GM19397 (cell line): ENCODE measurements at regions not wholly inside any gene's neighbourhood (a gene's known extent, or its start where the extent isn't known, plus 50 kb on each side); places are given as distances from the start of the nearest gene placed in this dataset.

Experiments used
- ATAC-seq: cut with Tn5 transposase; IDR thresholded peaks from one replicate; pipeline ENCODE4 v1.9.1; 2021; ENCODE audit warnings: mild to moderate bottlenecking, moderate library complexity; ENCODE audit not compliant: unreplicated experiment

DNA sequence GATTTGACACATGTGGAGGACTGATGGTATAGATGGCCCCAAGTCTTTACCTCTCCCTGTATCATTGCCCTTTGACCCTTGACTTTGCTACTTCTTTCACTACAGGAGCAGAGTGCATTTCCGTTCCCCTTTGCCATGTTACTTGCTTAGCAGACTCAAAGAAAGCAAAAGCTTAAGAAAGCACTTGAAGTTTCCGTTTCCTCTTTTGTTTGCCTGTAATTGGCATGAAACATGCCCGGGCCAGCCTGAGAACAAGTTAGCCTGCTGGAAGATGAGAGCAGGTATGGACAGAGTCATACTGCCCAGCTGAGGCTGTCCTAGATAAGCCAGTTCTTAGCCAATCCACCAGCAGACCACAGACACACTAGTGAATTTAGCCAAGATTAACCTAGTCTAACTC, 206.0 kb downstream of the BCOR start:
- no peak for ATAC-seq

DNA sequence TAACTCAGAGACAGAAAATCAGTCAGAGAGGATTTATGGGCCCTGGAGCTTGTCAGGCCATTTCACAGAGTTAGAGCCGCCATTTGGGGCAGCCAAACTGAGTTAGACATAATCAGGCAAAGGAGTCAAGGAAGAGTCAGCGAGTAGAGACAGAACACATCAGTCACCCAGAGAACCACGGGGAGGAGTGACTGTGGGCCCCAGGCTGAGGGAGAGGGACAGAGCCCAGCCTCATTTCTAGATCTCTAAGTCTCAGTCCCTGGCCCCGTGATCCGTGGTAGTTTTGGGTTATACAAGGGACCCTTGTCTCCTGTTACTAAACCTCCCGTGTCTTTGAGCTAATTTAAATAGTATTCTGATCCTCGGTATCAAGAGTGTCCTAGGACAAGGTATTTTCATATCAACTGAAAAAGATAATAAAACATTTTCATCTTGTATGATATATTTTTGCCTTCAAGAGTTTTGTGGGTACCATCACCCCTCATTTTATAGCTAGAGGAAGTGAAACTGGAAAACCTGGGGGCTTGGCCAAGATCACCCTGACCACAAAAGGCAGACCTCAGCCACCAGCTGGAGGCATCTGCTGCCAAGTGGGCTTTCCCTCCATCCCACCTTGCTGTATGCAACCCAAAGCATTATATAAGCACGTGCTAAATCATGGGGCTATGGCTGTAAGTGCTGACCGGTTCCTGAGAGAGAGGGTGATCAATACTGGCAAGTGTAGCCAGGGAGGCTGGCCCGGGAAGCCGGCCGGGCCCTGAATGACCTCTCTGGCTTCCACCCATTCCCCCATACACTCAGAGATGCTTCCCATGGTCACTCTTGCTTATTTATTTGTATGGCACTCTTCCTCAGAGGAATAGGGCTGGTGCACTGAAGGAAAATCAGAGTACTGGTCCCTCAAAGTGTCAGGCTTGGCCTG, 204.1 kb downstream of the BCOR start:
- ATAC-seq = no peak

DNA sequence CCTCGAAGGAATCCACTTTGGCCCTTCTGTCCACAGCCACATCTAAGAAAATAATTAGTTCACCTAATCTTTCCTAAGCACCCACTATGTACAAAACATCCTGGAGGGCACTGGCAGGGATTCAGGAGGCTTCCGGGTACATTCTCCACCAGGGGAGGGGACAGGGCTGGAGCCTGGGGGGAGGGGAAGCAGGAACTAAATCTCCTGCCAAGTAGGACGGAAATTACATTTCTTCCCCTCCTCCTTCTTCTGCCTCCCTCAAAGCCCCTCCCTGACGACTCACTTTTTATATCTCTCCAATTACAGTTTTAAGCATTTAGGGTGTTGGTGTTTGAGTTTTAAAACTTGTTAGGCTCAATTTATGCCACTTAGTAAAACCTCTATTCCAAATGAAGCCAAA, 203.1 kb downstream of the BCOR start:
- no peak for ATAC-seq

DNA sequence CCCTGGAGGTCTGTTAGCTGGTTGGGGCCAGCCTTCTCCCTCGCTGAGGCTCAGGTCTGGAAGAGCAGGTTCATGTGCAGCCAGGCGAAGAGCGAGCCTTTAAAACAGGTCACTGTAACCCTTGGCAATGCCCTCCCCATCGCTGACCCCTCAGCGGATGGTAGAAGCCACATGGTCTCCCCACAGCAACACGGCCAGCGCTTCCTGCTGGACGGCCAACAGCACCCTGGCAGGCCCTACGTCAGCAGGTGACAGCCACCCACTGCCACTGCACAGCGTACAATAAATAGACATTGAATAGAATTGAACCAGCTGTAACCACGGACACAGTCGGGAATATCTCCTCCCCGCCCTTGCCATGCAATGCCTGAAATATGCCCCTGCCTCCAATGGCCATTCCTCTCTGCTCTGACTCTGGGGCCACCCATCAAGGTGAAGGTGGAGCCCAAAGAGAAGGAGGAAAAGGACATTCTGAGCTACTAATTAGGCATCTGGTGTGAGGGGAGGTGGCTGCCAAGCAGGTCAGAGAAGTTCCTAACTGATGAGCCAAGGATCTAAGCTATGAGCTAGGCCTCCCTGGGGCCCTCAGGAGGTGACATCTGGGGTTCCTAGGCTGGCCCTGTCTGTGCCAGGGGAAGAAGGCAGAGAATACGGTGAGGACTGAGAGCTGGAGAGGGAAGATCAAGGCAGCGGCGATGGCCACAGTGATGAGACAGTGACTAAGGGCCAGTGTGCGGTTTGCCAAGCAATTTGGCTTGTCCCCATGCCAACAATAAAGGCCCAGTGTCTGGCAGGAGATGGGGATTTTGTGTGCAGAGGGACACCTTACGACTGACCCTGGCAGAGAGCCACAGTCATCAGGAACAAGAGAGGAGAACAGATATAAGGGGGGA, 202.3 kb downstream of the BCOR start:
- no peak for ATAC-seq

DNA sequence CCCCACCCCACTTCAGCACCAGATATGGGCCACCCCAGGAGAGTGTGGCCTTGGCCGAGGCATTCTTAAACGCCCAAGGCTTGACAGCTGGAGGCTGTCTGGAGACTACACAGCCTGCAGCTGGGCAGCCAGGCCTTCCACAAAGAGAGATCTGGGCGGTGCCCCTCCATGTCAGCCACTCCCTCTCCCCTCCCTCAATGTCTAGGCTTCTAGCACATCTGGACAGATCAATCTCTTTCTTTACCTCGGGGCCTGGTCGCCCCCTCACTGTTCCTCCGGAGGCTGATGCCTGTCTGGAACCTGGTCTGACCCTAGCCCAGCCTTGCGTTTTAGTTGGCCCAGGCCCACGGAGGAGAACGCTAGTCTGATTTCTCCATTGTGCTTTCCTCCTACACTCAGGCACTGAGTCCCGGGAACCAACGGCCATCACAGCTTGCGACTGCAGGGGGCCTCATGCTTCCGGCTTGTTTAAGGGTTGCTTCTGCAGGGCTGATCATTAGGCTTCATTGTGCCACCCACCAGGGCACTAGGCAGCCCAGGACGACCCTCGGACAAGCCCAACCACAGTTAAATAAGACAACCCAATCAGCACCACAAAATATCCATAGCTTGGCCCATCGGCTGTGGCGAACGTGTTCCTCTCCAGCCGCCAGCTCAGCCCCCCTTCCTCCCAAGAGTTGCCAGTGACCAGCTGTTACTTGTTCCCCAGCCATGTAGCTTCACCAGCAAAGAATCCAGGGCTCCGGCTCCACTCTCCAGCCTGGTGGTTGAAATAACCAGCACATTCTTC, 200.6 kb downstream of the BCOR start:
- no peak for ATAC-seq

DNA sequence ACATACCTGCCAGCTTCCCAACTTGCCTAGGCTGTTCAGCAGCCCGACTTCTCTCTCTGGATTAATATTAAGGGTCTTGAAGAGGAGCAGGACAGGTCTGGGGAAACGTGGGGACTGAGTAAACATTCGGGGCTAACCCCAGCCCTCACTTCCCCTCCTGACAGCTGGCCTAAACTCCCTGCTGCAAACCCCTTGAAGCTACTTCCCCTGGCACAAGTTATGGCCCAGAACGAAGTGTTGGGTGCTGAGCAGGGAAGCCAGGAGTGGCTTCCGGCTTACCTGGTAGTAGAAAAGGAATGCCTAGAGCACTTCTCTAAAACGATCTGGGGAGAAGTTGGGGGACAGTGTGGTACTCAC, 200.0 kb downstream of the BCOR start:
- ATAC-seq = no peak

DNA sequence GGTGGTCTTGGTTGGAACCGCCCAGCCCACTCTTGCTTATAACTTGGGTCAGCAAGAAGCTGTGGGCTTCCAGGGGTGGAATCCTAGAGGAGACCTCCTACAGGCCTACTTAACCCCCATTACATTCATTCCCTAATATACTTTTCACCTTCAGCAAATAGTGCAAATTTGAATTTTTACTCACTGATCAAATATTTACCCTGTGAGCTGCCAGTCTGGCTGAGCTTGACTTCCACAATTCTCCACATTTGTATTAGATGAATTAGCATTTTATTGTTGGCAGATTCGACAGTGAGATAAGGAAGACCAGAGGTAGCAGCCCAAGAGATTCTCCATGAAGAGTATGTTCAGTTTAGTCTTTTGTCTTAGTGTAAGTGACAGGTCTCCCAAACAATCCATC, 199.6 kb downstream of the BCOR start:
- ATAC-seq = no peak

DNA sequence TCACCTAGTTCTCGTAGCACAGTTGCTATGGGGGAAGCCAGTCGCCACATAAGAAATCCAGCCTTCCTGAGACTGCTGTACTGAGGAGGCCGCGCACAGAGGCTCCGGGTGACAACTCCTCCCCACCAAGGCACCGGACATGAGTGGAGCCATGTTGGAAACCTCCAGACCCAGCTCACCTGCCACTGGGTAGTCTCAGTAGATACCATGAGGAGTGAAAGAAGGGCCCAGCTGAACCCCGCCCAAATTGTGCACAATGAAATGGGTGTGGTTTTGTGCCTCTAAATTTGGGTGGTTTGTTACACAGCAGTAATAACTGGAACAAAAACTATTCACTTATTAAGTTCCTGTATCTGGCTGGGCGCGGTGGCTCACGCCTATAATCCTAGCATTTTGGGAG, 198.7 kb downstream of the BCOR start:
- ATAC-seq = no peak

DNA sequence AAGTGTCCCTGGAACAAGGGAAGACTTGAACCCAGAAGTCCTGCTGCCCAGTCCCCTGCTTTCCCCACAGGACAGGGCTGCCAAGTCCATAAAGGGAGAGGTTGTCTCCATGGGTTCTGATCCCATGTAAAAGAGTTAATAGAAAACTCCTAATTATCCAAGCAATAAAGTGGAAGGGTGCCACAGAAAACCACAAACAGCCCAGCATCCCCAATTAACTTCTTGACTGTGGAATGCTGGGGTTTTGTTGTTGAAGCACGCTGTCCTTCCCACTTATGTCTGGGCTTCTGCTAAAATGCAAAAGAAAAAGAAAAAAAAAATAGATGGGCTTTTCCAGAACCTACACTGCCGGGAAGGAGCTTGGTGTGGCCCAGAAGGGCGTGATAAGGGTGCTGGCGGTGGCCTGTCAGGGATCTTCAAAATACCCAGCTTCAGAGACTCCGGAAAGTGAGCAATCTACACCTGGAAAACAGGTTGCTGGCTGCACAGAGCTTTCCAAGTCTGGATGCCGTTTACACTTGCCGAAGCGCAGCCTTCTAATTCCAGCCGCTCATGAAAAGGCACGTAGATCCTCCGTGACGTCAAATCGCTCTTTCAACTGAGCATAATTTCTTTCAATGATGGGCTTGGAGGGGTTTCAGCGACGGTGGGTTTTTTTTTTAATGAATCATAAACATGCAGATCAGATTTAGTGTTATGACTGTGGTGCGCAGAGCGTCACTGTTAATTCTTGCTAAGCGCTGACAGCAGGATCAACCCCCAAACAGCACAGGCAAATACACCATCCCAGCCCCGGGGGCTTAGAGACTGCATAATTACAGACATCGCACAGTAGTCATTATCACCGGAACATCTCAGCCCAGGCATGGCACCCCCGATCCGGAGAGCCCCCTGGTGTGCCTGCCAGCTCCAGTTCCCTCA, 197.6 kb downstream of the BCOR start:
- no peak for ATAC-seq

DNA sequence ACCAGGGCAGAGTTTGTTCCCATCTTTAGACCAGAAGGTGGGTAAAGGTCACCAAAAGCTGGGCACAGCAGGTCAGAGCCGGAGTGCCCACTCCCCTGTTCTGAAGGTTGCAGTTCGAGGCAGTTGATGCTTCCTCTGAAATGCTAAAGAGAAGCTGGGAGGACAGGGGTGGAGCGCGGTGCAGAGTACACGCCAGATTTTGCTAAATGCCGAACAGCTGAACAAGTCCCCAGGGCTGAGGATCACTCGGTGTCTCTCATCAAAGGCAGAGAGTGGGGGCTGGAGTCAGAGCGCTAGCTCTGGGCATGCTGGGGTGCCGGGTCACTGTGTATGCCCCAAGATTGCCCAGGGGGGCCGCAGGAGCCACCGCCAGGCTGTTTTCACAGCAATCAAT, 197.0 kb downstream of the BCOR start:
- no peak for ATAC-seq

DNA sequence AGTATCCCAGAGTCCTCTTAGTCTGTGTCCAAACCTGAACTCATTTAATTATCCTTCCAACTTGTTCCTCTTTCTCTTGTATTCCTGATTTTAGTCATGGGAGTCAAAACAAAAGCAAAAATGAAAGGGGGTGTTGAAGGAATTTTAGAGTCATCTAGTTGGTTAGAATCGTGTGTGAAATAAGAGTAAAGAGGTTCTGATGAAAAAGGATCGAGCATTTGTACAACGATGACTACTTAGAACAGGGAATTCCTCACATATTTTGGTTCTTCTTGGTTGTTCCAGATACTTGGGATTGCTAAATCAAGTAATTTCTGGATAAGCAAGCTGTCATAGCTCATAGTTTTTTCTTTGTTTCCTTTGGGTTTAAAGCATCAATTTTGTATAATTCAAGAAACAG, 194.4 kb downstream of the BCOR start:
- ATAC-seq = no peak

DNA sequence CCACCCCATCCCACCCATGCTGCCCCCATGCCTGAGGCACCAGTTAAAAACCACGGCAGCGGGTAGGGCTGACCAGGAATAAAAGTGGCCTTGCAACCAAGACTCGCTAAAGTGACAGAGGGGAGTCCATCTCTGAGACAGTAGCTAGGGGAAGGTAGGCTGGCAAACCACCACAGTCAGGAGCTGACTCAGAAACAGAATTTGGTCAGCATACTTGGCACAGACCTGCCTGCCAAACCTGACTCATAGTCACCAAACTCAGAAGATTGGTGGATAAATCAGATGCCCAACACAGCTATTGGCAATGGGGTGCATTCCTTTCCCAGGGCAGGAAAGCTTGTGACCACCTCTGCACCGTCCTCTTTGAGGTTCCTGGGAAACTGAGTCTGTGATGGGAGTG, 193.8 kb downstream of the BCOR start:
- ATAC-seq = no peak

DNA sequence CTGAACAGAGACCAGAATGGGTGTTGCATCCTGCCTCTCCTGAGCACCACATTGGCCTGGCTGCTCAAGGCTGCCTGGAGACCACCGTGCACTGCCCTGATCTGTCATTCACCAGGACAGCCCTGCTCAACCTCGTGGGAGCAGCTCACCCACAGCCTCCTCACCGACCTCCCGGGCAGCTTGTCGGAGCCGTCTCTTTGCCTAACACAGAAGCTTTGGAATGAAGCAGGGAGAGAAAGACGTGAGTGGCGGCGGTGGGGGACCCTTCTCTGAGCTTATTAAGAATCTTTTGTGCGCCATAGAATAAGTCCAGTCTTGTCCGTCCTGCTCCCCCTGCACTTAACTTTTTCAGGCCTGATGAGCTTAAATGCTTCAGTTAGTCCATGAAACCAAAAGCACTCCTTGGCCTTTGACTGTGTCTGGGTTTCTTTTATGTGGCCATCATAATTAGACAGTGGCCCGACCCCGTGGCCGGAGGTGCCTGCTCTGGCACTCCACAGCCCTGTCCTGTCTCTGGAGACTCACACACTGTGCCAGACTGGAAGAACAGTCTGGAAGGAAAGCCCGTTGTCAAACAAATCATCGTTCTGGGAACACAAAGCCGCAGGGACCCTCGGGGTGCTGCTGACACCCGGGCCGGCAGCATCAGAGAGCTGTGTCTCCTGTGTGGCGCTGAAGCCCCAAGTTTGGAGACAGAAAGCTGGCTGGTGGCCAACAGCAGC, 192.8 kb downstream of the BCOR start:
- ATAC-seq = no peak

DNA sequence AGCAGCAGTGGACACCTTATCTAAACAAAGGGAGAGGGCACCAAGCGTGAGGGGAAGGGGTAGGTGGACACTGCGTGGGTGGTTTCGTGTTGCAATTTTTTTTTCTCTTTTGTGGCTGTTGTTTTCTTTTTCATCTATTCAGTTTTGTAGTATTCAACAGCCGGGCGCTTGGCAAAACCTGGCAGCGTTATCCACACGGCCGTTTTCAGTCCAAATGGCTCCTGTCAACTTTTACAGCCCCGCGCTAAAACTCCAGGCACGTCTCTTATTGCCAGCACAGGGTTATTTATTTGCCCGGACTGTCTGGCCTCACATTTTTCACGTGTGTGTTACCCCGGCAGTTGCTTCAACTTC, 192.2 kb downstream of the BCOR start:
- ATAC-seq = no peak

DNA sequence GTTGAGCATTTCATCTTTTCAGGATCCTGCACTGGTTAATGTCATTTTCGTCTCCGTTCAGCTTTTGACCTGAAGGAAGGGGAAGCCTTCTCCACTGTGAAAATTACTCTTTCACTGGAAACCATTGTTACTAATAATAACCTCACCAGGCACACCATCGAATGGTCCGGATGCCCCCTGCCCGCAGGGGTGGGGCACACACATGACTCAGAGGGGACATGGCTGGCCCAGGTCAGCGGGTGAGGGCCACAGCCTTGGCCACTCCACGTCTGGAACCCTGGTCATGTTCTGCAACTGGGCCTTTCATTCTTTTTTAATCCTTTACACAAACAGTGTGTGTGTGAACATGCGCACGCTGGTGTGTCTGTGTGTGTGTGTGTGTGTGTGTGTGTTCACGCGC, 191.8 kb downstream of the BCOR start:
- no peak for ATAC-seq

DNA sequence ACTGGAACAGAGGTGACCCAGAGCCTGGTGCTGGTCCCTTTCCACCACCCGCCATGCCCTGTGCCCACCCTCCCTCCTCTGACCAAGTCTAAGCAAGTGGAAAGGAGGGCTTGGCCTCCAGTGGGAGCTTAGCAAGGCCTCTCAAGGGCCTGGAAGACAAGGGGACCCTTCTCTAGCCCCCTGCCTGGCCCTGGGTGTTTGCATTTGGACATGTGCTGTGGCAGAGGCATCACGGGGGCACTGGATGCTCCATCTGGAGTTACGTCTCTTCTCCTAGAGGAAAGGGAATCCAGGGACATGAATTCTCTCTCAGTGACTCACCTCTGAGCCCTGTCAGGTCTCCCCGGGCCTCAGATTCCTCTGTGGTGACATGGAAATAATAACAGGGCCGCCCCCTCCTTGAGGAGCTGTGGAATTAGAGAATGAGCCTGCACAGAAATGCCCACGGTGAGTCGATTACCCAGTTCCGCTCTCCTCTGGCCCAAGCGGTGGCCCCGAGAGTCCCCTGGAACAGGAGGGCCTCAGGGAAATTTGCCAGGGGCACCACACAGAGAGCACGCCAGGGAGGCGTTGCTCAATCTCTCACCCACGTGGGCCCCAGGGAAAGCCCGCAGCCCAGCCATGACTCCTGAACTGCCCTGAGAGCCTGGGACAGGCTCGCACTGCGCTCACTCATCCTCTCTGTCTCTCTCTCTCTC, 189.6 kb downstream of the BCOR start:
- no peak for ATAC-seq

DNA sequence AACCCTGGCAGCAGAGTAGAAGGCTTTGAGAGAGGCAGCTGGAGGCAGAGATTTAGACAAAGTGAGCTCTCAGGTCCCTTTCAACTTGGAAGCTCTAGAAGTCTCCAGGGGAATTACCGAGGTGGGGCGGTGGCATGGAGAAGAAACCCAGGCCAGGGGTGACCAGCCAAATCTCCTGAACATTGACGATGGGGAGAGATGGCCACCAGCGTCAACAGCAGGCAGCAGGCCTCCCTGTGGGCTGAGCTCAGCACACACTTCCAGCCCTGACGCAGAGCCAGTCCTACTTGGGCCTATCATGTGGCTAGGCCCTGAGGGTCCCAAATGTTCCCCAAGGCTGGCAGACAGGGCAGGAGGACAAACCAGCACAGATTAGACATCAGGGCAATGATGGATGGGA, 187.8 kb downstream of the BCOR start:
- ATAC-seq = no peak

DNA sequence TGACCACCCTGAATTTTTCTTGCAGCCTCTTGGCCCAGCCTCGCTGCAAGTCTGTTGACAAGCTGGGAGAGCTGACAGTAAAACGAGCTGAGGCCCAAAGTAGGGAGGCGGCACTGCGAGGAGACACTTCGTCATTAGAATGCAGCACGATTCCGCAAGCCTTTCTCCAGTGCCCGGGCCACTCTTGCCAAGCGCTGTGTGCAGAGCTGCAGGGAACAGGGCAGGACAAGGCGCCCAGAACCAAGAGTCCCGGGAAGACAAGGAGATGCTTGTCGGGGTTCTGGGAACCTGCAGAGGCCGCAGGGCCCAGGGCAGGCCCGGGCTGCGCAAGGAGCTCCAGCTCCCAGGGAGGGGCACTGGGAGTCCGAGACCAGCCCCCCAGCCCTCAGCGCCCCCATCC, 187.1 kb downstream of the BCOR start:
- no peak for ATAC-seq

DNA sequence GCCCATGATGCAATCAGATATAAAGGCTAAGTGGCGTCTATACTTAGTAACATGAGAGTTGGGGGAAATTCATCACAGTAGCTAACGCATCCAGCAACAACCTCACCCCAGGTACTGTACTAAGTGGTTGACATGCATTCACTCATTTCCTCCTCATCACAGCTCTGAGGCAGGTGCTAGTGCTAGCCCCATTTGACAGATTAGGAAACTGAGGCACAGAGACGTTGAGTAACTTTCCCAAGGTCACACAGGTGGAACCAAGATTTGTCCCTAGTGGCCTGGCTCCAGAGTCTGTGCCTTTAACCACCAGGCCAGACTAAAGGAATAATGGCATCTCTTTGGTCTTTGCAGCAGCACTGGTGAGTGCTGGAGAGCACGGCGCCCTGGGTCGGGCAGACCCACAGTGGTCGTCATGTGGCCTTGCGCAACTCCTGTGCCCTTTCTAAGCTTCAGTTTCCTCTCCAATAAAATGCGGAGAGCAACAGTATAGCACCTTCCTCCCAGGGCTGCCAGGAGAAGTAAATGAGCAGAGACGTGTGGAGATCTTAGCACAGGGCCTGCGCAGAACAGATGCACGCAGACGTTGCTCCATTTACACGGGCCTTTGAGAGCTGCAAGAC, 186.4 kb downstream of the BCOR start:
- no peak for ATAC-seq
